ENCODE measurements at regions not wholly inside any gene's neighbourhood (a gene's known extent, or its start where the extent isn't known, plus 50 kb on each side); places are given as distances from the start of the nearest gene placed in this dataset.

DNA sequence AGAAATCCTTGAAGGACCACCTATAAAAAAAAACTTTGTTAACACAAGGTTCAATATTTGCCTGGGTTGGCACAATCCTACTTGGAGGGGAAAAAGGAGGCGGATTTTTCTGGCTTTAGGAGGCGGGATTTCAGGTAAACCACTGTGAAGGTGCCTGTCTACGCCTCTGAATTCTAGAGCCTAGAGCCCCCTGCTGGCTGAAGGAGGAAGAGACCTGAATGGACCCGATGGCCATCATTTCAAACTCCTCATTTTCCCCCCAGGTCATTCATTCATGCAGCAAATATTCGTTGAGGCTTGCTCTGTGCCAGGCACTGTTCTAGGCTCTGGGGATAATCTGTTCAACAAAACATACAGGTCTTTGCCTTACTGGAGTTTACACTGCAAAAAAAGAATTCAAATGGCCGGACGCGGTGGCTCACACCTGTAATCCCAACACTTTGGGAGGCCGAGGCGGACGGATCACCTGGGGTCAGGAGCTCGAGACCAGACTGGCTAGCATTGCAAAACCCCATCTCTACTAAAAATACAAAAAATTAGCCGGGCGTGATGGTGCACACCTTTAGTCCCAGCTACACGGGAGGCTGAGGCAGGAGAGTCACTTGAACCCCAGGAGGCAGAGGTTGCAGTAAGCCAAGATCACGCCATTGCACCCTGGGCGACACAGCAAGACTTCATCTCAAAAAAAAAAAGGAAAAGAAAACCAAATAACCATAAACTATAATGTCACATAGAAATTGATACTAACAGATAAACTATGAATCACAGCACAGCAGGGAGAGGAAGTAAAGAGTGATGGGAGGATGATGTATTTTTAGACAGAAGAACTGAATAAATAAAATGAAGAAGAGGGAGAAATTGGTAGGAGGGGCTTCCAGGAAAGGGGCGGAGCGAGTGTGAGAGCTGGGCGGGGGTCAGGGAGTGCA, 90.1 kb upstream of the NFE2L3 start:
- H3K27ac ChIP-seq (ENCODE audit: insufficient read depth, low read length): no peak overlapping the region
- no peaks in the 10 kb centered on the region for H3K9me3 ChIP-seq (ENCODE audit: control insufficient read depth, insufficient read depth, low read depth, low read length)
- H3K4me3 ChIP-seq (replicated peaks in 1 of 4; ENCODE audit: control extremely low read depth in 1 of 4, insufficient read depth in 1 of 4, low read depth in 3 of 4, low read length in 4 of 4): no peak overlapping the region
- DNase-seq (ENCODE audit: low read depth in 2 of 2): peak; percentile 8 to 34
- no peaks in the 10 kb centered on the region for H3K36me3 ChIP-seq (ENCODE audit: control insufficient read depth, insufficient read depth, low read length)
- no peak overlapping the region for H3K9ac ChIP-seq (ENCODE audit: insufficient read depth, low read length)
- no peaks in the 10 kb centered on the region for H4K20me1 ChIP-seq (ENCODE audit: control insufficient read depth, extremely low read depth, insufficient read depth, low read length)
- no peak overlapping the region for H3K4me2 ChIP-seq (ENCODE audit: extremely low read depth, insufficient read depth, low read length)
- peak; percentile 78 to 92 for TF ChIP-seq CTCF (conservative IDR thresholded peaks at IDR 0.05 in 1 of 2, IDR thresholded peaks at IDR 0.05 in 1 of 2; ENCODE audit: low read depth in 1 of 2, low read length in 2 of 2)
- TF ChIP-seq EZH2 (IDR thresholded peaks at IDR 0.05; ENCODE audit: low read length, missing control alignments): no peak
- no peaks in the 10 kb centered on the region for H3K4me1 ChIP-seq (ENCODE audit: control insufficient read depth, extremely low read depth, insufficient read depth, low read length)
- H3K27me3 ChIP-seq (ENCODE audit: control insufficient read depth, insufficient read depth, low read length): no peaks in the 10 kb centered on the region
- H2AFZ ChIP-seq (ENCODE audit: low read length): no peak overlapping the region
- no peaks in the 10 kb centered on the region for H3K79me2 ChIP-seq (ENCODE audit: control insufficient read depth, insufficient read depth, low read length)

- H3K9ac ChIP-seq (ENCODE audit: insufficient read depth, low read length): no peak overlapping the region
- no peak for DNase-seq (ENCODE audit: low read depth in 2 of 2)
- no peak for TF ChIP-seq EZH2 (IDR thresholded peaks at IDR 0.05; ENCODE audit: low read length, missing control alignments)
- no peak for TF ChIP-seq CTCF (conservative IDR thresholded peaks at IDR 0.05 in 1 of 2, IDR thresholded peaks at IDR 0.05 in 1 of 2; ENCODE audit: low read depth in 1 of 2, low read length in 2 of 2)
These were observed 86.3 kb upstream of the NFE2L3 start for GRCh38 chr7:26065652-26066051.

DNA sequence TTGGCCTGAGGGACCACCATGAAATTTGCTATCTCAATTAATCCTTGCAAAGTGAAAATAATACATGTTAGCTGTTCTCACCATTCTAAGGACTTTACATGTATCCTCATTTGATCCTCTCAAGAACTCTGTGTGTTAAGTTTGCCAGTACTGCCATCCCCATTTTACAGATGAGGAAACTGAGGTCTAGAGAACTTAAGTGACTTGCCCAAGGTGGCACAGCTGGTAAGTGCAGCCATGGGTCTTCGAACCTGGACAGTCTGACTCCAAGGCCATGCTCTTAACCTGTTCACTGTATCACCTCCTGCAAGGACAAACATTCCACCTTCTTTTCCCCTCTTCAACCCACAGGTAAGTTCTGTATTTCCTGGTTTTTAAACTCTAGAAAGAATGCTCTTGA, 85.3 kb upstream of the NFE2L3 start:
- Histone ChIP-seq H2AFZ (ENCODE audit: low read length) (no peak overlapping the region), H3K27ac (ENCODE audit: insufficient read depth, low read length) (no peak overlapping the region), H4K20me1 (ENCODE audit: control insufficient read depth, extremely low read depth, insufficient read depth, low read length) (no peaks in the 10 kb centered on the region), H3K4me3 (replicated peaks in 1 of 4; ENCODE audit: control extremely low read depth in 1 of 4, insufficient read depth in 1 of 4, low read depth in 3 of 4, low read length in 4 of 4) (no peak overlapping the region), H3K79me2 (ENCODE audit: control insufficient read depth, insufficient read depth, low read length) (no peaks in the 10 kb centered on the region), H3K9me3 (ENCODE audit: control insufficient read depth, insufficient read depth, low read depth, low read length) (no peaks in the 10 kb centered on the region), H3K36me3 (ENCODE audit: control insufficient read depth, insufficient read depth, low read length) (no peaks in the 10 kb centered on the region), H3K4me2 (ENCODE audit: extremely low read depth, insufficient read depth, low read length) (no peak overlapping the region), H3K9ac (ENCODE audit: insufficient read depth, low read length) (no peak overlapping the region), H3K4me1 (ENCODE audit: control insufficient read depth, extremely low read depth, insufficient read depth, low read length) (no peaks in the 10 kb centered on the region), H3K27me3 (ENCODE audit: control insufficient read depth, insufficient read depth, low read length) (no peaks in the 10 kb centered on the region)
- no peak for DNase-seq (ENCODE audit: low read depth in 2 of 2)
- TF ChIP-seq CTCF (conservative IDR thresholded peaks at IDR 0.05 in 1 of 2, IDR thresholded peaks at IDR 0.05 in 1 of 2; ENCODE audit: low read depth in 1 of 2, low read length in 2 of 2) (no peak), EZH2 (IDR thresholded peaks at IDR 0.05; ENCODE audit: low read length, missing control alignments) (no peak)

More at GRCh38 chr7:26065652-26066051, 86.3 kb upstream of the NFE2L3 start:
- H3K4me3 ChIP-seq (replicated peaks in 1 of 4; ENCODE audit: control extremely low read depth in 1 of 4, insufficient read depth in 1 of 4, low read depth in 3 of 4, low read length in 4 of 4): no peak overlapping the region
- H3K79me2 ChIP-seq (ENCODE audit: control insufficient read depth, insufficient read depth, low read length): no peaks in the 10 kb centered on the region
- no peaks in the 10 kb centered on the region for H3K36me3 ChIP-seq (ENCODE audit: control insufficient read depth, insufficient read depth, low read length)
- no peak overlapping the region for H3K4me2 ChIP-seq (ENCODE audit: extremely low read depth, insufficient read depth, low read length)
- no peak overlapping the region for H2AFZ ChIP-seq (ENCODE audit: low read length)
- no peak overlapping the region for H3K27ac ChIP-seq (ENCODE audit: insufficient read depth, low read length)
- H3K9me3 ChIP-seq (ENCODE audit: control insufficient read depth, insufficient read depth, low read depth, low read length): no peaks in the 10 kb centered on the region
- H3K27me3 ChIP-seq (ENCODE audit: control insufficient read depth, insufficient read depth, low read length): no peaks in the 10 kb centered on the region
- H3K4me1 ChIP-seq (ENCODE audit: control insufficient read depth, extremely low read depth, insufficient read depth, low read length): no peaks in the 10 kb centered on the region
- no peaks in the 10 kb centered on the region for H4K20me1 ChIP-seq (ENCODE audit: control insufficient read depth, extremely low read depth, insufficient read depth, low read length)
